Stomach (tissue), 8 donors: ENCODE measurements at regions not wholly inside any gene's neighbourhood (a gene's known extent, or its start where the extent isn't known, plus 50 kb on each side); places are given as distances from the start of the nearest gene placed in this dataset.
A peak's percentile ranks its signal among the peaks of the same experiment; 100 is the strongest.

Experiments
- DNase-seq, 2 donors: peaks; one replicate each; pipeline versions ENCODE4 v3.0.0 to v3.0.0-alpha.2; 2013 to 2019
- H3K27ac ChIP-seq, 5 donors: fragments of 200-600 bp in 4 of 5; sonication (generic) in 4 of 5; one replicate each; pipeline ENCODE4 v1.5.1; 2013 to 2019; ENCODE audit warnings: mild to moderate bottlenecking in 1 of 5, moderate library complexity in 1 of 5
- H3K27me3 ChIP-seq, 3 donors: fragments of 200-600 bp; sonication (generic); one replicate each; pipeline ENCODE4 v1.5.1; 2017 to 2019; ENCODE audit warnings: mixed run types in 1 of 3
- H3K36me3 ChIP-seq, 4 donors: fragments of 200-600 bp; sonication (generic); 1 replicate in 3 of 4; 2 replicates in 1 of 4; pipeline ENCODE4 v1.5.1; 2016 to 2019
- H3K4me1 ChIP-seq, 4 donors: fragments of 200-600 bp; sonication (generic); one replicate each; pipeline ENCODE4 v1.5.1; 2016 to 2019
- H3K4me3 ChIP-seq, 4 donors: fragments of 200-600 bp; sonication (generic) in 3 of 4; one replicate each; pipeline ENCODE4 v1.5.1; 2016 to 2019; ENCODE audit warnings: mild to moderate bottlenecking in 1 of 4
- H3K9me3 ChIP-seq, 4 donors: fragments of 200-600 bp; sonication (generic); one replicate each; pipeline ENCODE4 v1.5.1; 2016 to 2019
- EP300 ChIP-seq: sonication (generic); formaldehyde crosslinking; IDR thresholded peaks from one replicate; pipeline ENCODE4 v1.6.1; 2017; ENCODE audit warnings: antibody characterized with exemption
- POLR2A ChIP-seq, 4 donors: fragments of 450-650 bp; IDR thresholded peaks; one replicate each; pipeline ENCODE4 v1.6.1; 2016; ENCODE audit warnings: antibody characterized with exemption in 4 of 4, control low read depth in 2 of 4, mild to moderate bottlenecking in 1 of 4, moderate library complexity in 1 of 4
- POLR2AphosphoS5 ChIP-seq, 3 donors: sonication (generic); formaldehyde crosslinking; IDR thresholded peaks; one replicate each; pipeline ENCODE4 v1.6.1; 2016; ENCODE audit warnings: antibody characterized with exemption in 3 of 3
- WGBS, 5 donors: extraction: QIAGEN DNeasy Blood & Tissue Kit in 3 of 5; methylation state at CpG; one replicate each; pipeline versions ENCODE4 v1.1.5 to v1.1.7; 2013 to 2018; 5-methylcytosine and 5-hydroxymethylcytosine counted together
- intact Hi-C: fragments of 100-400 bp; cut with DNase I; formaldehyde crosslinking; loops from one replicate; pipeline ENCODE4 v1.15.1; 2023; ENCODE audit warnings: low total_unique reads
- TF ChIP-seq, protein P1 (sequence below), 7 experiments: fragments of 450-650 bp in 4 of 7; fragments of 200-600 bp in 3 of 7; sonication (generic) in 3 of 7; IDR thresholded peaks; one replicate each; pipeline ENCODE4 v1.5.1; 2016 to 2019; ENCODE audit warnings: antibody characterized with exemption in 7 of 7, control low read depth in 2 of 7, mild to moderate bottlenecking in 1 of 7
- donor health status: healthy with polysubstance abuse.
- donor health status: Bipolar disorder and iron deficiency.
- donor health status: healthy.

- 15 to 52% (median 31%) methylated on average over 3 of the region's 3 CpGs for WGBS, 5 donors
- H3K27ac ChIP-seq: peak overlapping the region in 4 of 5 donors; percentile 18 to 64 (median 30)
Observed at GRCh38 chrX:38937926-38938325, 136.7 kb downstream of the MID1IP1 start.

DNA sequence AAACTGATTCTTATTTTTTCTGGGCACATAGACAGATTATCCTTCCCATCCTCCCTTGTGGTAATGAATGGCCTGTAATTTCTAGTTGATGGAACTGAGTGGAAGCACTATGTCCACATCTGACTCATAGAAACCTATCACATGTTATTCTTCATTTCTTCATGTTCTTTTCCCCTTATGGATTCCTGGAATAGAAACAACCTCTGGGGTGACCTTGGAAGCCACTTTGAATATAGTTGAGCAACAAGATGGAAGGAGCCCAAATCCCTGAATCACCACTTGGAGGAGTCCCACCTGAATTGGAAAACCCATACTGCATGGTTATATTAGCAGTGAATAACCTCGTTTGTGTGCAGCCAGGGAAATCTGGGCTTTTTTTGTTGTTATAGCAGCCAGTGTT is 137.8 kb downstream of the MID1IP1 start:
- Histone ChIP-seq H3K4me3 (no peak overlapping the region), H3K4me1 (no peaks in the 10 kb centered on the region), H3K9me3 (peaks cover 0 to 18% (median 8%) of the 10 kb centered on the region in 4 donors), H3K27me3 (no peaks in the 10 kb centered on the region), H3K27ac (no peak overlapping the region), H3K36me3 (no peaks in the 10 kb centered on the region)
- DNase-seq: no peak
- intact Hi-C loops: no loop called here
- TF ChIP-seq, protein P1, sequence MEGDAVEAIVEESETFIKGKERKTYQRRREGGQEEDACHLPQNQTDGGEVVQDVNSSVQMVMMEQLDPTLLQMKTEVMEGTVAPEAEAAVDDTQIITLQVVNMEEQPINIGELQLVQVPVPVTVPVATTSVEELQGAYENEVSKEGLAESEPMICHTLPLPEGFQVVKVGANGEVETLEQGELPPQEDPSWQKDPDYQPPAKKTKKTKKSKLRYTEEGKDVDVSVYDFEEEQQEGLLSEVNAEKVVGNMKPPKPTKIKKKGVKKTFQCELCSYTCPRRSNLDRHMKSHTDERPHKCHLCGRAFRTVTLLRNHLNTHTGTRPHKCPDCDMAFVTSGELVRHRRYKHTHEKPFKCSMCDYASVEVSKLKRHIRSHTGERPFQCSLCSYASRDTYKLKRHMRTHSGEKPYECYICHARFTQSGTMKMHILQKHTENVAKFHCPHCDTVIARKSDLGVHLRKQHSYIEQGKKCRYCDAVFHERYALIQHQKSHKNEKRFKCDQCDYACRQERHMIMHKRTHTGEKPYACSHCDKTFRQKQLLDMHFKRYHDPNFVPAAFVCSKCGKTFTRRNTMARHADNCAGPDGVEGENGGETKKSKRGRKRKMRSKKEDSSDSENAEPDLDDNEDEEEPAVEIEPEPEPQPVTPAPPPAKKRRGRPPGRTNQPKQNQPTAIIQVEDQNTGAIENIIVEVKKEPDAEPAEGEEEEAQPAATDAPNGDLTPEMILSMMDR (IDR thresholded peaks at IDR 0.05): no peak
- no peak for TF ChIP-seq POLR2A (IDR thresholded peaks at IDR 0.05)
- peak; percentile 37 to 44 (median 41) for TF ChIP-seq POLR2AphosphoS5 (IDR thresholded peaks at IDR 0.05)
- no peak for TF ChIP-seq EP300
- 20 to 63% (median 31%) methylated on average over 1 of the region's 1 CpG for WGBS, 5 donors

More at GRCh38 chrX:38937926-38938325, 136.7 kb downstream of the MID1IP1 start:
- DNase-seq: peak in 1 of 2 donors; percentile 21
- no peaks in the 10 kb centered on the region for H3K27me3 ChIP-seq
- H3K4me3 ChIP-seq: no peak overlapping the region
- H3K4me1 ChIP-seq: no peaks in the 10 kb centered on the region
- peak in 2 of 3 donors; percentile 45 to 49 for TF ChIP-seq POLR2AphosphoS5 (IDR thresholded peaks at IDR 0.05)
- TF ChIP-seq, protein P1 (IDR thresholded peaks at IDR 0.05): no peak
- peaks cover 0 to 6% (median under 1%) of the 10 kb centered on the region in 4 donors for H3K9me3 ChIP-seq
- intact Hi-C loops: no loop called here
- H3K36me3 ChIP-seq: no peaks in the 10 kb centered on the region

GRCh38 chrX:38940547-38940946 is 139.3 kb downstream of the MID1IP1 start:
- no peak overlapping the region for H3K4me3 ChIP-seq
- peaks cover 0 to 29% (median 12%) of the 10 kb centered on the region in 4 donors for H3K9me3 ChIP-seq
- 31 to 61% (median 46%) methylated on average over 3 of the region's 3 CpGs for WGBS, 5 donors
- no peak for DNase-seq
- intact Hi-C loops: no loop called here
- no peaks in the 10 kb centered on the region for H3K36me3 ChIP-seq
- H3K27ac ChIP-seq: peak overlapping the region in 2 of 5 donors; percentile 7 to 30
- H3K27me3 ChIP-seq: no peaks in the 10 kb centered on the region
- TF ChIP-seq, protein P1 (IDR thresholded peaks at IDR 0.05): no peak
- no peaks in the 10 kb centered on the region for H3K4me1 ChIP-seq

DNA sequence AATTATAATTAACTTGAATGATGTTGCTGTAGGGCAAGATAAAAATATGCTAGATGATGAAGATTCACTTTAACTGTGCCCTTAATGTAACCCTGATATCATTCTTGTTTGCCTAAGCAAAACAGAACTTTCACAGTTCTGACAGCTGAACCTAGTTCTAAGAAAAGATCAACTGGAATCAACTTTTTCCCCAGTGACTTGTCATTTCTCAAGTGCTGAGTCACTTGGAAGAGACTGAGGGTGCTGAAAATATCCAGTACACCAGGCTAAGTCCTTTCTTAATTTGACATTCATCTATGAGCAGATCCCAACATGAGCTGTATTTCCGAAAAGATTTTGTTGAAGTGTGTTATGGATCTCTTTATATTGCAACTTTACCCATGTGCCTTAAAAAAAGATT is 140.4 kb downstream of the MID1IP1 start:
- DNase-seq: no peak
- Histone ChIP-seq H3K9me3 (peaks cover 0 to 30% (median 12%) of the 10 kb centered on the region in 4 donors), H3K4me3 (no peak overlapping the region), H3K4me1 (no peaks in the 10 kb centered on the region), H3K36me3 (no peaks in the 10 kb centered on the region), H3K27ac (peak overlapping the region in 2 of 5 donors; percentile 30 to 55), H3K27me3 (no peaks in the 10 kb centered on the region)
- intact Hi-C loops: no loop called here
- WGBS, 5 donors: 82 to 98% (median 89%) methylated on average over 1 of the region's 1 CpG
- no peak for TF ChIP-seq POLR2A (IDR thresholded peaks at IDR 0.05)
- TF ChIP-seq EP300: no peak
- peak in 2 of 3 donors; percentile 25 to 45 for TF ChIP-seq POLR2AphosphoS5 (IDR thresholded peaks at IDR 0.05)
- TF ChIP-seq, protein P1 (IDR thresholded peaks at IDR 0.05): no peak
